HUES64 (cell line): ENCODE measurements at regions not wholly inside any gene's neighbourhood (a gene's known extent, or its start where the extent isn't known, plus 50 kb on each side); places are given as distances from the start of the nearest gene placed in this dataset.

Source experiments
- H3K27ac ChIP-seq: 2 replicates; pipeline ENCODE4 v1.7.0; 2013; ENCODE audit warnings: low read depth, low read length, inconsistent platforms
- H3K27me3 ChIP-seq: 2 replicates; pipeline ENCODE4 v1.6.1; 2013; ENCODE audit warnings: mild to moderate bottlenecking, low read length; ENCODE audit not compliant: insufficient read depth
- H3K36me3 ChIP-seq: 2 replicates; pipeline ENCODE4 v1.6.1; 2013; ENCODE audit warnings: mild to moderate bottlenecking, low read length; ENCODE audit not compliant: insufficient read depth
- H3K4me1 ChIP-seq: 2 replicates; pipeline ENCODE4 v1.6.1; 2013; ENCODE audit warnings: mild to moderate bottlenecking, low read length, moderate library complexity; ENCODE audit not compliant: insufficient read depth
- H3K4me3 ChIP-seq: 2 replicates; pipeline ENCODE4 v1.5.1; 2013; ENCODE audit warnings: mild to moderate bottlenecking, low read length, moderate library complexity
- H3K9ac ChIP-seq: 2 replicates; pipeline ENCODE4 v1.6.1; 2013; ENCODE audit warnings: mild to moderate bottlenecking, low read depth, low read length
- H3K9me3 ChIP-seq: 2 replicates; pipeline ENCODE4 v1.6.1; 2013; ENCODE audit warnings: low read depth, low read length; ENCODE audit not compliant: insufficient read depth
- WGBS: fragments of 150-250, 120-280 bp; methylation state at CpG from one replicate; pipeline ENCODE4 v1.1.7; 2013; ENCODE audit warnings: missing lambda C conversion rate; 5-methylcytosine and 5-hydroxymethylcytosine counted together

GRCh38 chr13:92967923-92968322 is 258.7 kb upstream of the GPC6 start:
- WGBS: 82% methylated on average over 3 of the region's 3 CpGs
- no peaks in the 10 kb centered on the region for H3K4me1 ChIP-seq
- H3K9me3 ChIP-seq: no peaks in the 10 kb centered on the region
- H3K4me3 ChIP-seq: no peak overlapping the region
- no peaks in the 10 kb centered on the region for H3K36me3 ChIP-seq
- no peaks in the 10 kb centered on the region for H3K27me3 ChIP-seq
- H3K9ac ChIP-seq: no peak overlapping the region
- H3K27ac ChIP-seq: no peak overlapping the region

- H3K27ac ChIP-seq: no peak overlapping the region
- WGBS: 95% methylated on average over 2 of the region's 3 CpGs
- H3K4me1 ChIP-seq: no peaks in the 10 kb centered on the region
- peaks cover 7% of the 10 kb centered on the region for H3K9me3 ChIP-seq
- no peak overlapping the region for H3K9ac ChIP-seq
- no peaks in the 10 kb centered on the region for H3K27me3 ChIP-seq
- no peak overlapping the region for H3K4me3 ChIP-seq
- no peaks in the 10 kb centered on the region for H3K36me3 ChIP-seq
Observed at GRCh38 chr13:92972751-92973150, 253.9 kb upstream of the GPC6 start.

GRCh38 chr13:92974905-92975429 is 251.6 kb upstream of the GPC6 start:
- no peaks in the 10 kb centered on the region for H3K36me3 ChIP-seq
- WGBS: 94% methylated on average over 8 of the region's 8 CpGs
- H3K27ac ChIP-seq: no peak overlapping the region
- H3K9ac ChIP-seq: no peak overlapping the region
- no peak overlapping the region for H3K4me3 ChIP-seq
- no peaks in the 10 kb centered on the region for H3K4me1 ChIP-seq
- H3K9me3 ChIP-seq: peaks cover 7% of the 10 kb centered on the region
- H3K27me3 ChIP-seq: no peaks in the 10 kb centered on the region

- no peak overlapping the region for H3K9ac ChIP-seq
- H3K4me1 ChIP-seq: no peaks in the 10 kb centered on the region
- H3K9me3 ChIP-seq: peaks cover 7% of the 10 kb centered on the region
- H3K4me3 ChIP-seq: no peak overlapping the region
- H3K27ac ChIP-seq: no peak overlapping the region
- H3K36me3 ChIP-seq: no peaks in the 10 kb centered on the region
- H3K27me3 ChIP-seq: no peaks in the 10 kb centered on the region
Observed at GRCh38 chr13:92976657-92977056, 249.9 kb upstream of the GPC6 start.

GRCh38 chr13:92984151-92984550 is 242.5 kb upstream of the GPC6 start:
- no peaks in the 10 kb centered on the region for H3K27me3 ChIP-seq
- H3K9me3 ChIP-seq: no peaks in the 10 kb centered on the region
- H3K4me1 ChIP-seq: no peaks in the 10 kb centered on the region
- H3K4me3 ChIP-seq: no peak overlapping the region
- no peak overlapping the region for H3K9ac ChIP-seq
- H3K36me3 ChIP-seq: no peaks in the 10 kb centered on the region
- 94% methylated on average over 2 of the region's 2 CpGs for WGBS
- no peak overlapping the region for H3K27ac ChIP-seq

- no peak overlapping the region for H3K9ac ChIP-seq
- no peaks in the 10 kb centered on the region for H3K36me3 ChIP-seq
- H3K27me3 ChIP-seq: no peaks in the 10 kb centered on the region
- H3K9me3 ChIP-seq: no peaks in the 10 kb centered on the region
- no peak overlapping the region for H3K27ac ChIP-seq
- WGBS: 84% methylated on average over 2 of the region's 2 CpGs
- H3K4me3 ChIP-seq: no peak overlapping the region
- no peaks in the 10 kb centered on the region for H3K4me1 ChIP-seq
Observed at GRCh38 chr13:92989301-92989700, 237.3 kb upstream of the GPC6 start.

GRCh38 chr13:92991692-92992091 is 234.9 kb upstream of the GPC6 start:
- no peak overlapping the region for H3K4me3 ChIP-seq
- no peaks in the 10 kb centered on the region for H3K36me3 ChIP-seq
- H3K9me3 ChIP-seq: no peaks in the 10 kb centered on the region
- H3K9ac ChIP-seq: no peak overlapping the region
- no peaks in the 10 kb centered on the region for H3K4me1 ChIP-seq
- H3K27me3 ChIP-seq: no peaks in the 10 kb centered on the region
- no peak overlapping the region for H3K27ac ChIP-seq

GRCh38 chr13:92994056-92994455 is 232.6 kb upstream of the GPC6 start:
- Histone ChIP-seq H3K4me3 (no peak overlapping the region), H3K36me3 (no peaks in the 10 kb centered on the region), H3K9me3 (no peaks in the 10 kb centered on the region), H3K9ac (no peak overlapping the region), H3K4me1 (no peaks in the 10 kb centered on the region), H3K27me3 (no peaks in the 10 kb centered on the region), H3K27ac (no peak overlapping the region)
- 95% methylated on average over 3 of the region's 3 CpGs for WGBS

GRCh38 chr13:93001866-93002461 is 224.6 kb upstream of the GPC6 start:
- 93% methylated on average over 5 of the region's 5 CpGs for WGBS
- Histone ChIP-seq H3K4me1 (no peaks in the 10 kb centered on the region), H3K27me3 (no peaks in the 10 kb centered on the region), H3K9ac (no peak overlapping the region), H3K9me3 (no peaks in the 10 kb centered on the region), H3K4me3 (no peak overlapping the region), H3K27ac (no peak overlapping the region), H3K36me3 (no peaks in the 10 kb centered on the region)

- H3K27ac ChIP-seq: no peak overlapping the region
- no peak overlapping the region for H3K9ac ChIP-seq
- 93% methylated on average over 3 of the region's 3 CpGs for WGBS
- no peaks in the 10 kb centered on the region for H3K36me3 ChIP-seq
- H3K9me3 ChIP-seq: no peaks in the 10 kb centered on the region; the same call in 1 of the 2 replicates
- H3K4me1 ChIP-seq: no peaks in the 10 kb centered on the region
- H3K4me3 ChIP-seq: no peak overlapping the region
- no peaks in the 10 kb centered on the region for H3K27me3 ChIP-seq
Observed at GRCh38 chr13:93003531-93003930, 223.1 kb upstream of the GPC6 start.

- Histone ChIP-seq H3K9me3 (no peaks in the 10 kb centered on the region; the same call in 1 of the 2 replicates), H3K9ac (no peak overlapping the region), H3K27me3 (no peaks in the 10 kb centered on the region), H3K36me3 (no peaks in the 10 kb centered on the region), H3K4me3 (no peak overlapping the region), H3K4me1 (no peaks in the 10 kb centered on the region), H3K27ac (no peak overlapping the region)
Observed at GRCh38 chr13:93004919-93005318, 221.7 kb upstream of the GPC6 start.

GRCh38 chr13:93007928-93008327 is 218.7 kb upstream of the GPC6 start:
- no peak overlapping the region for H3K4me3 ChIP-seq
- no peaks in the 10 kb centered on the region for H3K4me1 ChIP-seq
- H3K9ac ChIP-seq: no peak overlapping the region
- H3K27ac ChIP-seq: no peak overlapping the region
- no peaks in the 10 kb centered on the region for H3K36me3 ChIP-seq
- H3K9me3 ChIP-seq: no peaks in the 10 kb centered on the region; the same call in 1 of the 2 replicates
- no peaks in the 10 kb centered on the region for H3K27me3 ChIP-seq
